SK-N-SH treated with all-trans-retinoic acid at 6 μM for 48 hours (cell line): ENCODE measurements at regions not wholly inside any gene's neighbourhood (a gene's known extent, or its start where the extent isn't known, plus 50 kb on each side); places are given as distances from the start of the nearest gene placed in this dataset.

Experiments used
- ATAC-seq: fragments of 200-7000 bp; cut with Tn5 transposase; 3 replicates; pipeline ENCODE4 v1.9.1; 2020; ENCODE audit warnings: mild to moderate bottlenecking, moderate library complexity
- ARNTL ChIP-seq: fragments of 450-650 bp; formaldehyde crosslinking; IDR thresholded peaks from 2 replicates; pipeline ENCODE4 v1.5.0; 2020; ENCODE audit warnings: low read depth, mild to moderate bottlenecking, moderate library complexity, borderline replicate concordance
- BACH2 ChIP-seq: fragments of 250-450 bp; sonication (Bioruptor Pico); IDR thresholded peaks from 2 replicates; pipeline ENCODE4 v1.9.0; 2021; ENCODE audit warnings: mild to moderate bottlenecking, borderline replicate concordance
- CSDC2 ChIP-seq: fragments of 250-450 bp; sonication (Bioruptor Pico); IDR thresholded peaks from 2 replicates; pipeline ENCODE4 v1.5.0; 2020; ENCODE audit warnings: mild to moderate bottlenecking, moderate library complexity
- ESRRG ChIP-seq: fragments of 250-450 bp; sonication (Bioruptor Pico); IDR thresholded peaks from 2 replicates; pipeline ENCODE4 v1.6.1; 2021; ENCODE audit warnings: mild to moderate bottlenecking
- GLIS3 ChIP-seq: fragments of 250-450 bp; sonication (Bioruptor Pico); IDR thresholded peaks from 2 replicates; pipeline ENCODE4 v1.5.0; 2020; ENCODE audit warnings: mild to moderate bottlenecking, moderate library complexity
- ISL1 ChIP-seq: fragments of 250-450 bp; sonication (Bioruptor Pico); IDR thresholded peaks from 2 replicates; pipeline ENCODE4 v2.1.2; 2022; ENCODE audit warnings: mild to moderate bottlenecking, moderate library complexity
- OSR1 ChIP-seq: fragments of 250-450 bp; sonication (Bioruptor Pico); IDR thresholded peaks from 2 replicates; pipeline ENCODE4 v1.8.0; 2022; ENCODE audit warnings: moderate library complexity, mild to moderate bottlenecking, inconsistent platforms
- PPARA ChIP-seq: fragments of 250-450 bp; sonication (Bioruptor Pico); IDR thresholded peaks from 2 replicates; pipeline ENCODE4 v1.5.0; 2020; ENCODE audit warnings: mild to moderate bottlenecking, borderline replicate concordance
- RARB ChIP-seq: fragments of 250-450 bp; sonication (Bioruptor Pico); IDR thresholded peaks from 2 replicates; pipeline ENCODE4 v1.8.0; 2021; ENCODE audit warnings: mild to moderate bottlenecking, moderate library complexity
- SNAI2 ChIP-seq: fragments of 250-450 bp; sonication (Bioruptor Pico); IDR thresholded peaks from 2 replicates; pipeline ENCODE4 v1.5.0; 2020; ENCODE audit warnings: mild to moderate bottlenecking, moderate library complexity
- TCF4 ChIP-seq: fragments of 250-450 bp; sonication (Bioruptor Pico); IDR thresholded peaks from 2 replicates; pipeline ENCODE4 v1.8.0; 2021; ENCODE audit warnings: mild to moderate bottlenecking, moderate library complexity, borderline replicate concordance
- TOX ChIP-seq: fragments of 250-450 bp; sonication (Bioruptor Pico); IDR thresholded peaks from 2 replicates; pipeline ENCODE4 v1.8.0; 2021; ENCODE audit warnings: mild to moderate bottlenecking, moderate library complexity, borderline replicate concordance
- TSHZ2 ChIP-seq: fragments of 250-450 bp; sonication (Bioruptor Pico); IDR thresholded peaks from 2 replicates; pipeline ENCODE4 v1.5.0; 2020; ENCODE audit warnings: mild to moderate bottlenecking, moderate library complexity
- ZC3H10 ChIP-seq: fragments of 250-450 bp; sonication (Bioruptor Pico); IDR thresholded peaks from 2 replicates; pipeline ENCODE4 v1.5.1; 2021; ENCODE audit warnings: mild to moderate bottlenecking, moderate library complexity
- ZFP3 ChIP-seq: fragments of 250-450 bp; sonication (Bioruptor Pico); IDR thresholded peaks from 2 replicates; pipeline ENCODE4 v1.5.0; 2020; ENCODE audit warnings: mild to moderate bottlenecking, moderate library complexity
- ZFP30 ChIP-seq: fragments of 450-650 bp; formaldehyde crosslinking; IDR thresholded peaks from 2 replicates; pipeline ENCODE4 v1.5.0; 2022; ENCODE audit warnings: mild to moderate bottlenecking, moderate library complexity
- ZNF565 ChIP-seq: fragments of 450-650 bp; formaldehyde crosslinking; conservative IDR thresholded peaks from 2 replicates; pipeline ENCODE4 v1.5.0; 2020; ENCODE audit warnings: low read depth, mild to moderate bottlenecking, moderate library complexity
- ZNF70 ChIP-seq: fragments of 450-650 bp; formaldehyde crosslinking; IDR thresholded peaks from 2 replicates; pipeline ENCODE4 v1.5.0; 2020; ENCODE audit warnings: mild to moderate bottlenecking, moderate library complexity
- ZNF8 ChIP-seq: fragments of 450-650 bp; formaldehyde crosslinking; IDR thresholded peaks from 2 replicates; pipeline ENCODE4 v1.5.0; 2020; ENCODE audit warnings: mild to moderate bottlenecking, moderate library complexity
- TF ChIP-seq, protein P1 (sequence below): fragments of 250-450 bp; sonication (Bioruptor Pico); IDR thresholded peaks from 2 replicates; pipeline ENCODE4 v1.5.1; 2020; ENCODE audit warnings: low read depth, mild to moderate bottlenecking, moderate library complexity
- TF ChIP-seq, protein P2 (sequence below): fragments of 250-450 bp; sonication (Bioruptor Pico); IDR thresholded peaks from 2 replicates; pipeline ENCODE4 v1.8.0; 2020; ENCODE audit warnings: mild to moderate bottlenecking, moderate library complexity, borderline replicate concordance
- TF ChIP-seq, protein P3 (sequence below): fragments of 250-450 bp; sonication (Bioruptor Pico); IDR thresholded peaks from 2 replicates; pipeline ENCODE4 v1.8.0; 2021; ENCODE audit warnings: low read depth, mild to moderate bottlenecking, moderate library complexity, borderline replicate concordance

GRCh38 chr7:123308254-123308951 lies 108.6 kb upstream of the SLC13A1 start:
- TF ChIP-seq, protein P1, sequence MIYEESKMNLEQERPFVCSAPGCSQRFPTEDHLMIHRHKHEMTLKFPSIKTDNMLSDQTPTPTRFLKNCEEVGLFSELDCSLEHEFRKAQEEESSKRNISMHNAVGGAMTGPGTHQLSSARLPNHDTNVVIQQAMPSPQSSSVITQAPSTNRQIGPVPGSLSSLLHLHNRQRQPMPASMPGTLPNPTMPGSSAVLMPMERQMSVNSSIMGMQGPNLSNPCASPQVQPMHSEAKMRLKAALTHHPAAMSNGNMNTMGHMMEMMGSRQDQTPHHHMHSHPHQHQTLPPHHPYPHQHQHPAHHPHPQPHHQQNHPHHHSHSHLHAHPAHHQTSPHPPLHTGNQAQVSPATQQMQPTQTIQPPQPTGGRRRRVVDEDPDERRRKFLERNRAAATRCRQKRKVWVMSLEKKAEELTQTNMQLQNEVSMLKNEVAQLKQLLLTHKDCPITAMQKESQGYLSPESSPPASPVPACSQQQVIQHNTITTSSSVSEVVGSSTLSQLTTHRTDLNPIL (CRISPR knock-in tag): no peak
- TF ChIP-seq TOX (no peak), ARNTL (CRISPR knock-in tag) (no peak), ZFP3 (CRISPR knock-in tag) (no peak), TCF4 (CRISPR knock-in tag) (no peak), ZNF70 (CRISPR knock-in tag) (no peak), BACH2 (CRISPR knock-in tag) (no peak), ISL1 (CRISPR knock-in tag) (no peak), ESRRG (CRISPR knock-in tag) (no peak), GLIS3 (CRISPR knock-in tag) (no peak), PPARA (CRISPR knock-in tag) (no peak), ZNF8 (CRISPR knock-in tag) (no peak), SNAI2 (CRISPR knock-in tag) (no peak), RARB (CRISPR knock-in tag) (no peak), OSR1 (no peak), ZNF565 (CRISPR knock-in tag) (no peak)
- TF ChIP-seq, protein P2, sequence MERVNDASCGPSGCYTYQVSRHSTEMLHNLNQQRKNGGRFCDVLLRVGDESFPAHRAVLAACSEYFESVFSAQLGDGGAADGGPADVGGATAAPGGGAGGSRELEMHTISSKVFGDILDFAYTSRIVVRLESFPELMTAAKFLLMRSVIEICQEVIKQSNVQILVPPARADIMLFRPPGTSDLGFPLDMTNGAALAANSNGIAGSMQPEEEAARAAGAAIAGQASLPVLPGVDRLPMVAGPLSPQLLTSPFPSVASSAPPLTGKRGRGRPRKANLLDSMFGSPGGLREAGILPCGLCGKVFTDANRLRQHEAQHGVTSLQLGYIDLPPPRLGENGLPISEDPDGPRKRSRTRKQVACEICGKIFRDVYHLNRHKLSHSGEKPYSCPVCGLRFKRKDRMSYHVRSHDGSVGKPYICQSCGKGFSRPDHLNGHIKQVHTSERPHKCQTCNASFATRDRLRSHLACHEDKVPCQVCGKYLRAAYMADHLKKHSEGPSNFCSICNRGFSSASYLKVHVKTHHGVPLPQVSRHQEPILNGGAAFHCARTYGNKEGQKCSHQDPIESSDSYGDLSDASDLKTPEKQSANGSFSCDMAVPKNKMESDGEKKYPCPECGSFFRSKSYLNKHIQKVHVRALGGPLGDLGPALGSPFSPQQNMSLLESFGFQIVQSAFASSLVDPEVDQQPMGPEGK (CRISPR knock-in tag): no peak
- TF ChIP-seq, protein P3, sequence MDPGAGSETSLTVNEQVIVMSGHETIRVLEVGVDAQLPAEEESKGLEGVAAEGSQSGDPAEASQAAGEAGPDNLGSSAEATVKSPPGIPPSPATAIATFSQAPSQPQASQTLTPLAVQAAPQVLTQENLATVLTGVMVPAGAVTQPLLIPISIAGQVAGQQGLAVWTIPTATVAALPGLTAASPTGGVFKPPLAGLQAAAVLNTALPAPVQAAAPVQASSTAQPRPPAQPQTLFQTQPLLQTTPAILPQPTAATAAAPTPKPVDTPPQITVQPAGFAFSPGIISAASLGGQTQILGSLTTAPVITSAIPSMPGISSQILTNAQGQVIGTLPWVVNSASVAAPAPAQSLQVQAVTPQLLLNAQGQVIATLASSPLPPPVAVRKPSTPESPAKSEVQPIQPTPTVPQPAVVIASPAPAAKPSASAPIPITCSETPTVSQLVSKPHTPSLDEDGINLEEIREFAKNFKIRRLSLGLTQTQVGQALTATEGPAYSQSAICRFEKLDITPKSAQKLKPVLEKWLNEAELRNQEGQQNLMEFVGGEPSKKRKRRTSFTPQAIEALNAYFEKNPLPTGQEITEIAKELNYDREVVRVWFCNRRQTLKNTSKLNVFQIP (CRISPR knock-in tag): no peak
- ATAC-seq: no peak

- ATAC-seq: no peak
- no peak for TF ChIP-seq ZFP30 (CRISPR knock-in tag)
- TF ChIP-seq TOX: no peak
- TF ChIP-seq ESRRG (CRISPR knock-in tag): no peak
- TF ChIP-seq SNAI2 (CRISPR knock-in tag): no peak
- TF ChIP-seq PPARA (CRISPR knock-in tag): no peak
- TF ChIP-seq CSDC2 (CRISPR knock-in tag): no peak
- no peak for TF ChIP-seq BACH2 (CRISPR knock-in tag)
- no peak for TF ChIP-seq ZFP3 (CRISPR knock-in tag)
- TF ChIP-seq ZNF8 (CRISPR knock-in tag): no peak
- no peak for TF ChIP-seq OSR1
- TF ChIP-seq, protein P1 (CRISPR knock-in tag): no peak
- no peak for TF ChIP-seq ISL1 (CRISPR knock-in tag)
- no peak for TF ChIP-seq GLIS3 (CRISPR knock-in tag)
- TF ChIP-seq, protein P3 (CRISPR knock-in tag): no peak
- no peak for TF ChIP-seq ZC3H10 (CRISPR knock-in tag)
- TF ChIP-seq ZNF565 (CRISPR knock-in tag): no peak
- no peak for TF ChIP-seq TCF4 (CRISPR knock-in tag)
These were observed 106.1 kb upstream of the SLC13A1 start for GRCh38 chr7:123305840-123306375.

- no peak for ATAC-seq
- no peak for TF ChIP-seq ZFP30 (CRISPR knock-in tag)
- TF ChIP-seq ESRRG (CRISPR knock-in tag): no peak
- TF ChIP-seq TCF4 (CRISPR knock-in tag): no peak
- no peak for TF ChIP-seq RARB (CRISPR knock-in tag)
- no peak for TF ChIP-seq BACH2 (CRISPR knock-in tag)
- no peak for TF ChIP-seq ZC3H10 (CRISPR knock-in tag)
- no peak for TF ChIP-seq OSR1
- no peak for TF ChIP-seq ARNTL (CRISPR knock-in tag)
- TF ChIP-seq, protein P3 (CRISPR knock-in tag): no peak
- TF ChIP-seq TSHZ2 (CRISPR knock-in tag): no peak
- no peak for TF ChIP-seq GLIS3 (CRISPR knock-in tag)
- no peak for TF ChIP-seq ZNF8 (CRISPR knock-in tag)
- no peak for TF ChIP-seq ZNF70 (CRISPR knock-in tag)
These were observed 104.2 kb upstream of the SLC13A1 start for GRCh38 chr7:123303926-123304325.
